ENCODE measurements at regions not wholly inside any gene's neighbourhood (a gene's known extent, or its start where the extent isn't known, plus 50 kb on each side); places are given as distances from the start of the nearest gene placed in this dataset.

GRCh38 chr20:48476854-48477253 is 350.9 kb downstream of the PREX1 start:
- TF ChIP-seq, protein P1, sequence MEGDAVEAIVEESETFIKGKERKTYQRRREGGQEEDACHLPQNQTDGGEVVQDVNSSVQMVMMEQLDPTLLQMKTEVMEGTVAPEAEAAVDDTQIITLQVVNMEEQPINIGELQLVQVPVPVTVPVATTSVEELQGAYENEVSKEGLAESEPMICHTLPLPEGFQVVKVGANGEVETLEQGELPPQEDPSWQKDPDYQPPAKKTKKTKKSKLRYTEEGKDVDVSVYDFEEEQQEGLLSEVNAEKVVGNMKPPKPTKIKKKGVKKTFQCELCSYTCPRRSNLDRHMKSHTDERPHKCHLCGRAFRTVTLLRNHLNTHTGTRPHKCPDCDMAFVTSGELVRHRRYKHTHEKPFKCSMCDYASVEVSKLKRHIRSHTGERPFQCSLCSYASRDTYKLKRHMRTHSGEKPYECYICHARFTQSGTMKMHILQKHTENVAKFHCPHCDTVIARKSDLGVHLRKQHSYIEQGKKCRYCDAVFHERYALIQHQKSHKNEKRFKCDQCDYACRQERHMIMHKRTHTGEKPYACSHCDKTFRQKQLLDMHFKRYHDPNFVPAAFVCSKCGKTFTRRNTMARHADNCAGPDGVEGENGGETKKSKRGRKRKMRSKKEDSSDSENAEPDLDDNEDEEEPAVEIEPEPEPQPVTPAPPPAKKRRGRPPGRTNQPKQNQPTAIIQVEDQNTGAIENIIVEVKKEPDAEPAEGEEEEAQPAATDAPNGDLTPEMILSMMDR (IDR thresholded peaks at IDR 0.05; ENCODE audit: low read depth, low read length, poor library complexity, severe bottlenecking): no peak
- TF ChIP-seq EZH2phosphoT487 (IDR thresholded peaks at IDR 0.05; ENCODE audit: borderline replicate concordance, low read length): no peak
